ENCODE measurements at regions not wholly inside any gene's neighbourhood (a gene's known extent, or its start where the extent isn't known, plus 50 kb on each side); places are given as distances from the start of the nearest gene placed in this dataset.
"Not testable (repeated sequence)": the region's sequence is repeated elsewhere in the genome, so short reads cannot be mapped to it uniquely, and the experiment has no call there.

GRCh38 chr16:21526923-21527807 is 72.2 kb upstream of the METTL9 start:
- peak in 1 of 2 donors; percentile 58 for DNase-seq
- Histone ChIP-seq H3K27ac (no peak overlapping the region), H3K4me1 (no peaks in the 10 kb centered on the region), H3K27me3 (no peaks in the 10 kb centered on the region), H3K9me3 (no peaks in the 10 kb centered on the region), H3K36me3 (no peaks in the 10 kb centered on the region), H3K4me3 (no peak overlapping the region)
- WGBS, 2 donors: 80 to 83% methylated on average over 20 of the region's 20 CpGs
- TF ChIP-seq POLR2AphosphoS5 (IDR thresholded peaks at IDR 0.05) (no peak), EP300 (IDR thresholded peaks at IDR 0.05) (no peak)
- ATAC-seq (ENCODE audit: low FRiP score in 2 of 2): no peak

DNA sequence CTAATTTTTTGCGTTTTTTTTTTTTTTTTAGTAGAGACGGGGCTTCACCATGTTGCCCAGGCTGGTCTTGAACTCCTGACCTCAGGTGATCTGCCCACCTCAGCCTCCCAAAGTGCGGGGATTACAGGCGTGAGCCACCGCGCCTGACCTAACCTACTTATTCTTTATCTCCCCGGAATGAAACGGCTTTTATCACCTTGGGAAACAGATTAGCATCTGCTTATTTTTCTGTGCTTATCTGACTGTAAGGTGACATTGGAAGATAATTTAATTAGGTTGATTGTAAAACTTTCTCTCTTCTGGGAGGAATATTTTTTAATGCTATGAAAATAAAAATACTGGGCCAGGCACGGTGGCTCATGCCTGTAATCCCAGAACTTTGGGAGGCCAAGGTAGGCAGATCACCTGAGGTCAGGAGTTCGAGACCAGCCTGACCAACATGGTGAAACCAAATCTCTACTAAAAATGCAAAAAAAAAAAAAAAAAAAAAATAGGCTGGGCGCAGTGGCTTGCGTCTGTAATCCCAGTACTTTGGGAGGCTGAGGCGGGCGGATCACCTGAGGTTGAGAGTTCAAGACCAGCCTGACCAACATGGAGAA is 70.2 kb upstream of the METTL9 start:
- not testable (repeated sequence) for ATAC-seq (ENCODE audit: low FRiP score in 2 of 2); H3K36me3 ChIP-seq; H3K27ac ChIP-seq; H3K9me3 ChIP-seq; H3K4me3 ChIP-seq; H3K27me3 ChIP-seq; DNase-seq; H3K4me1 ChIP-seq
- WGBS, 2 donors: 83 to 85% methylated on average over 13 to 14 of the region's 14 CpGs

DNA sequence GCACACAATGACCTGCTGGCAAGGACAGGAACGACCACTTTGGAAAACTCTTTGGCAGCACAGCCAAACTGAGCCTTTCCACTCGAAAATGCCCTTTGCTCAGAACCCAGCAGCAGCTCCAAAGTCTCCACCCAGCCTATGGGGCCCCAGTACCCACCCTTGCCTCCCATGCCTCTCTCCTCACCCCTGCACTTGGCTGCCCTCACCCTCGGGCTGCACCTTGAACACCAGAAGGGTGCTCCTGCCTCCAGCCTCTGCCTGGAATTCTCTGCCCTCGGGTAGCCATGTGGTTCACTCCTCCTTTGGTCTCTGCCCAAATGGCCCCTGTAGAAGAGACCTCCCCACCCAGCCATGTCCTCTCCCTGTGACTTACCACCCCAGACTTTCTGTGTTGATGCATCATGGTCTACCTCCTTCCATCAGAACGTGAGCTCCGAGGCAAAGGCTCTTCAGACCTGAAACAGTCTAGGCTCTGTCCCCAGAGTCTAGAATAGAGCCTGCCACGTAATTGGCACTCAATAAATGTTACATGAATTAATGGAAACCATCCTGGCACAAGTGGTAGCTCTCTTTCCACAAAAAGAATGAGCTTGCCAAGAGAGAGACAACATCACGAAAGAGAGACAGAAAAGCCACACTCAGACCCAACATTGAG is 68.5 kb upstream of the METTL9 start:
- DNase-seq: peak in 1 of 2 donors; percentile 2
- H3K4me3 ChIP-seq, H3K27ac ChIP-seq, H3K9me3 ChIP-seq, H3K36me3 ChIP-seq, H3K27me3 ChIP-seq, H3K4me1 ChIP-seq: not testable (repeated sequence)
- ATAC-seq (ENCODE audit: low FRiP score in 2 of 2): peak; percentile 23 to 54
- 71 to 75% methylated on average over 6 of the region's 8 CpGs for WGBS, 2 donors

DNA sequence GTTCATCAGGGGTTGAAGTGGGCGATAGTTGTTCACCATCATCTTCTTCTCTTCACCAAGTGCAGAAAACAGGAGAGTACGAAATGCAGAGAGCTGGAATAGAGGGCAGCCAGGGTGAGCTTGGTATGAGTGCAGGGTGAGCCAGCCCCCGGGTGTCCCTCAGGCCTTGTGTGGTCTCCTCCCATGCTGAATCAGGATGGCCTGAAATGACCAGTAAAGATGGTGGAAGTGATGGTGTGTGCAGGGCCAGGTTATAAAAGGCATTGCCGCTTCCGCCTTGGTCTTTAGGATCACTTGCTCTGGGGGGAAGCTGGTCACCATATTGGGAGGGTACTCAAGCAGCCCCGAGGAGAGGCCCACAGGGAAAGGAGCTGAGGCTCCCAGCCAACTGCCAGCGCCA is 66.4 kb upstream of the METTL9 start:
- not testable (repeated sequence) for H3K9me3 ChIP-seq, H3K36me3 ChIP-seq, H3K4me1 ChIP-seq, H3K4me3 ChIP-seq, H3K27me3 ChIP-seq, H3K27ac ChIP-seq, DNase-seq
- peak; percentile 5 to 23 for ATAC-seq (ENCODE audit: low FRiP score in 2 of 2)
- 99% methylated on average over 6 of the region's 7 CpGs for WGBS, 2 donors

DNA sequence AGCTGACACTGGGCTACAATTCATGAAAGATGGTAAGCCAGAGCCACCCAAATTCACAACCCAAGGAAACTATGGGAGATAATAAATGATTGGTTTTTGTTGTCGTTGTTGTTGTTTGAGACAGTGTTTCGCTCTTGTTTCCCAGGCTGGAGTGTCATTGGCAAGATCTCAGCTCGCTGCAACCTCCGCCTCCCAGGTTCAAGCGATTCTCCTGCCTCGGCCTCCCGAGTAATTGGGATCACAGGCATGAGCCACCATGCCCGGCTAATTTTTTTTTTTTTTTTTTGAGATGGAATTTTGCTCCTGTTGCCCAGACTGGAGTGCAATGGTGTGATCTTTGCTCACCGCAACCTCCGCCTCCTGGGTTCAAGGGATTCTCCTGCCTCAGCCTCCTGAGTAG is 65.9 kb upstream of the METTL9 start:
- H3K4me1 ChIP-seq; H3K36me3 ChIP-seq; ATAC-seq (ENCODE audit: low FRiP score in 2 of 2); DNase-seq; H3K27me3 ChIP-seq; H3K27ac ChIP-seq; H3K9me3 ChIP-seq; H3K4me3 ChIP-seq: not testable (repeated sequence)
- WGBS, 2 donors: 96 to 99% methylated on average over 10 of the region's 10 CpGs

GRCh38 chr16:21534561-21534960 is 64.8 kb upstream of the METTL9 start:
- H3K9me3 ChIP-seq, H3K4me1 ChIP-seq, H3K27ac ChIP-seq, H3K4me3 ChIP-seq, H3K36me3 ChIP-seq, H3K27me3 ChIP-seq: not testable (repeated sequence)
- 86 to 92% methylated on average over 6 of the region's 7 CpGs for WGBS, 2 donors
- peak in 1 of 2 donors; percentile 61 for DNase-seq
- peak in 1 of 6 experiments; percentile 8 for TF ChIP-seq CTCF (IDR thresholded peaks at IDR 0.05)
- ATAC-seq (ENCODE audit: low FRiP score in 2 of 2): peak in 1 of 2 donors; percentile 16

DNA sequence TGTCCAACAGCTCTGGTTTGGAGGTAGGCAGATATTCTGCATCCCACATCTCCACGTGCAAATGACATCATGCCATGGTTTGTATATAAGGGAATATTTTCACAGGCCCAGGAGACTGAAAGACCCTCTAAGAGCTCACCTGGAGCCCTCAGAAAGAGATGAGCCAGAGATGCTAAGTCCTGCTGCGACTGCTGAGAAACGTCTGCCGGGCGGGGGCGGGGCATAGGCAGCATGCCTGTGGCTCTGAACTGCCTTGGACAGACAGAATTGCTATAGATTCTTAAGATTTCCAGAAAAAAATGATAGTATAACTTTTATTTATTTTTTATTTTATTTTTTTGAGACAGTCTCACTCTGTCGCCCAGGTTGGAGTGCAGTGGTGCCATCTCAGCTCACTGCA is 64.2 kb upstream of the METTL9 start:
- H3K27ac ChIP-seq; H3K9me3 ChIP-seq; H3K36me3 ChIP-seq; H3K27me3 ChIP-seq; H3K4me3 ChIP-seq; H3K4me1 ChIP-seq; ATAC-seq (ENCODE audit: low FRiP score in 2 of 2): not testable (repeated sequence)
- DNase-seq: peak in 1 of 2 donors; percentile 75
- 100% methylated on average over 3 of the region's 7 CpGs; no CpG with 5 or more reads in 1 of the 2 donors for WGBS, 2 donors

DNA sequence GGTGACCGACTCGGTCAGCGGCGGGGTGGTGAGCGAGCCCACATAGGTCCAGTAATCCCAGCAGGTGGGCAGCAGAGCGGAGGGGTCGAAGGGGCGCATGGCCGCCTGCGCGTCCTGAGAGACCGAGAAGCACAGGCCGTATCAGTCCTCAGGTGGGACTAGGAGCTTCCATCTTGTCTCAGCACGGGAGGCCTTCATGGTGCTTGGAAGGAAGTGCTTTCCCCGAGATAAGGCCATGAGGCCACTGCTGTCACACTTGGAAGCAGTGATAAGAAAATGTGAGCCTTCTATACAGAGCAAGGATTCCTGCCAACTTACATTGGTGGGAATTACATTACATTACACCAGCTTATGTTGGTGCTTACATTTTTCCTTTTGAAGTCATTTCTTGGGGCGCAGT is 62.6 kb upstream of the METTL9 start:
- WGBS, 2 donors: 74 to 88% methylated on average over 4 to 10 of the region's 16 CpGs
- H3K4me1 ChIP-seq; H3K9me3 ChIP-seq; H3K27me3 ChIP-seq; ATAC-seq (ENCODE audit: low FRiP score in 2 of 2); H3K4me3 ChIP-seq; H3K27ac ChIP-seq; H3K36me3 ChIP-seq: not testable (repeated sequence)
- DNase-seq: peak in 1 of 2 donors; percentile 75

DNA sequence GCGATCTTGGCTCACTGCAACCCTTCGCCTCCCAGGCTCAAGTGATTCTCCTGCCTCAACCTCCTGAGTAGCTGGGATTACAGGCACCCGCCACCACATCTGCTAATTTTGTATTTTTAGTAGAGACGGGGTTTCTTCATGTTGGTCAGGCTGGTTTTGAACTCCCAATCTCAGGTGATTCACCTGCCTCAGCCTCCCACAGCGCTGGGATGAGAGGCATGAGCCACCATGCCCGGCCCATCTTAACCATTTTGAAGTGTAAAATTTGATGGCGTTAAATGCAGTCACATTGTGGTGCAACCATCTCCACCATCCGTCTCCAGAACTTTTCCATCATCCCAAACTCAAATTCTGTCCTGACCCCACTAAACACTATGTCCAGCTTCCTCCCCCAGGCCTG is 61.8 kb upstream of the METTL9 start:
- not testable (repeated sequence) for DNase-seq; H3K4me1 ChIP-seq; H3K27ac ChIP-seq; H3K9me3 ChIP-seq; H3K4me3 ChIP-seq; ATAC-seq (ENCODE audit: low FRiP score in 2 of 2); H3K27me3 ChIP-seq; H3K36me3 ChIP-seq
- WGBS, 2 donors: 92 to 97% methylated on average over 8 of the region's 8 CpGs

GRCh38 chr16:21539107-21539618 is 60.2 kb upstream of the METTL9 start:
- not testable (repeated sequence) for H3K27me3 ChIP-seq, H3K4me3 ChIP-seq, H3K4me1 ChIP-seq, H3K36me3 ChIP-seq, H3K9me3 ChIP-seq, H3K27ac ChIP-seq
- DNase-seq (peak in 1 of 2 donors; percentile 34), ATAC-seq (ENCODE audit: low FRiP score in 2 of 2) (peak in 1 of 2 donors; percentile 3)
- 85 to 96% methylated on average over 5 to 9 of the region's 9 CpGs for WGBS, 2 donors

GRCh38 chr16:21540770-21541433 is 58.5 kb upstream of the METTL9 start:
- 67 to 69% methylated on average over 21 of the region's 21 CpGs for WGBS, 2 donors
- DNase-seq: peak in 1 of 2 donors; percentile 25
- H3K4me3 ChIP-seq, H3K4me1 ChIP-seq, H3K27me3 ChIP-seq, H3K36me3 ChIP-seq, H3K9me3 ChIP-seq, H3K27ac ChIP-seq: not testable (repeated sequence)
- peak; percentile 54 to 69 for ATAC-seq (ENCODE audit: low FRiP score in 2 of 2)

Measured in upper lobe of left lung (tissue), 6 donors.